MCF 10A (cell line): ENCODE measurements at regions not wholly inside any gene's neighbourhood (a gene's known extent, or its start where the extent isn't known, plus 50 kb on each side); places are given as distances from the start of the nearest gene placed in this dataset.

Experiments used
- BruUV-seq: library from RNA; stranded (reverse); fragments of 400-500 nt; replicated peaks from 2 replicates; lab custom pipeline; 2021; lab: Mats Ljungman, UMichigan
- CTCF ChIA-PET: fragments of 300-600 bp; sonication (Branson Sonifier 250); formaldehyde crosslinking; extraction: SDS; loops from one replicate; lab custom pipeline; 2021; ENCODE audit warnings: antibody characterized with exemption, inconsistent platforms; lab: Yijun Ruan, JAX
- POLR2A ChIA-PET: fragments of 300-600, 350-650 bp; sonication (Branson Sonifier 250); formaldehyde crosslinking; extraction: SDS; loops from one replicate; lab custom pipeline; 2020; ENCODE audit warnings: antibody characterized with exemption, inconsistent platforms; lab: Yijun Ruan, JAX
- DNase-seq: peaks from one replicate; pipeline ENCODE4 v3.0.0-alpha.2; 2018; ENCODE audit not compliant: unreplicated experiment
- H3K27ac Mint-ChIP-seq: one replicate; pipeline ENCODE4 v1.8.0; 2022; ENCODE audit warnings: mild to moderate bottlenecking, low read depth, mixed read lengths; ENCODE audit not compliant: unreplicated experiment
- H3K27me3 Mint-ChIP-seq: one replicate; pipeline ENCODE4 v1.8.0; 2022; ENCODE audit warnings: mixed read lengths; ENCODE audit not compliant: insufficient read depth, unreplicated experiment
- H3K36me3 Mint-ChIP-seq: one replicate; pipeline ENCODE4 v1.8.0; 2022; ENCODE audit warnings: mild to moderate bottlenecking, moderate library complexity, mixed read lengths; ENCODE audit not compliant: insufficient read depth, unreplicated experiment
- H3K4me1 Mint-ChIP-seq: one replicate; pipeline ENCODE4 v1.8.0; 2022; ENCODE audit warnings: mixed read lengths; ENCODE audit not compliant: insufficient read depth, unreplicated experiment
- H3K4me3 Mint-ChIP-seq: one replicate; pipeline ENCODE4 v1.8.0; 2022; ENCODE audit warnings: mild to moderate bottlenecking, moderate library complexity, mixed read lengths; ENCODE audit not compliant: unreplicated experiment
- H3K9me3 Mint-ChIP-seq: one replicate; pipeline ENCODE4 v1.8.0; 2022; ENCODE audit warnings: mixed read lengths; ENCODE audit not compliant: unreplicated experiment
- intact Hi-C: fragments of 100-400 bp; cut with micrococcal nuclease; formaldehyde crosslinking; loops from 2 replicates; pipeline ENCODE4 v1.14.1; 2022
- TF ChIP-seq, protein P1 (sequence below): fragments of 200-600 bp; IDR thresholded peaks from one replicate; pipeline ENCODE4 v1.8.0; 2022; ENCODE audit warnings: antibody characterized with exemption, mild to moderate bottlenecking; ENCODE audit not compliant: unreplicated experiment

DNA sequence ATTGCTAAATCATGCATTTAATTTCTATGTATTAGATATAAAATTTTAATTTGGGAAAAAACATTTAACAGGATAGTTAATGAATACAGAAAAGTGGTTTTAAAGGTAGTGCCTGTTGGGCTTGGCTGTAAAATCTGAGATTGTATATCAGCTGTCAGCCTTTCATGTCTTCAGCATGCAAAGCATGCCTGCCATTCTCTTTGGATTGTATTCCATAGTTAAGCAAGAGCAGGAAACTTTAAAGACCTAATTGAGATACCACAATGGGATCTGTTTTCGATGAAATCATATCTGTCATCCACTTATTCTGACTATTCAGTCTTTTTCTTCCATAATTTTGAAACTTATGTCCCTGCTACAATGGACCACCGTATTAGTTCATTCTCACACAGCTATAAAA, 451.0 kb upstream of the DDI1 start:
- ChIA-PET CTCF (no interaction called here), POLR2A (no interaction called here)
- no TSS peak for BruUV-seq
- no peak for DNase-seq
- Mint-ChIP-seq H3K27ac (no peak overlapping the region), H3K9me3 (no peaks in the 10 kb centered on the region), H3K36me3 (no peaks in the 10 kb centered on the region), H3K4me1 (peaks cover 5% of the 10 kb centered on the region), H3K4me3 (no peak overlapping the region), H3K27me3 (no peaks in the 10 kb centered on the region)
- TF ChIP-seq, protein P1, sequence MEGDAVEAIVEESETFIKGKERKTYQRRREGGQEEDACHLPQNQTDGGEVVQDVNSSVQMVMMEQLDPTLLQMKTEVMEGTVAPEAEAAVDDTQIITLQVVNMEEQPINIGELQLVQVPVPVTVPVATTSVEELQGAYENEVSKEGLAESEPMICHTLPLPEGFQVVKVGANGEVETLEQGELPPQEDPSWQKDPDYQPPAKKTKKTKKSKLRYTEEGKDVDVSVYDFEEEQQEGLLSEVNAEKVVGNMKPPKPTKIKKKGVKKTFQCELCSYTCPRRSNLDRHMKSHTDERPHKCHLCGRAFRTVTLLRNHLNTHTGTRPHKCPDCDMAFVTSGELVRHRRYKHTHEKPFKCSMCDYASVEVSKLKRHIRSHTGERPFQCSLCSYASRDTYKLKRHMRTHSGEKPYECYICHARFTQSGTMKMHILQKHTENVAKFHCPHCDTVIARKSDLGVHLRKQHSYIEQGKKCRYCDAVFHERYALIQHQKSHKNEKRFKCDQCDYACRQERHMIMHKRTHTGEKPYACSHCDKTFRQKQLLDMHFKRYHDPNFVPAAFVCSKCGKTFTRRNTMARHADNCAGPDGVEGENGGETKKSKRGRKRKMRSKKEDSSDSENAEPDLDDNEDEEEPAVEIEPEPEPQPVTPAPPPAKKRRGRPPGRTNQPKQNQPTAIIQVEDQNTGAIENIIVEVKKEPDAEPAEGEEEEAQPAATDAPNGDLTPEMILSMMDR, result no peak
- intact Hi-C loops, result no loop called here

DNA sequence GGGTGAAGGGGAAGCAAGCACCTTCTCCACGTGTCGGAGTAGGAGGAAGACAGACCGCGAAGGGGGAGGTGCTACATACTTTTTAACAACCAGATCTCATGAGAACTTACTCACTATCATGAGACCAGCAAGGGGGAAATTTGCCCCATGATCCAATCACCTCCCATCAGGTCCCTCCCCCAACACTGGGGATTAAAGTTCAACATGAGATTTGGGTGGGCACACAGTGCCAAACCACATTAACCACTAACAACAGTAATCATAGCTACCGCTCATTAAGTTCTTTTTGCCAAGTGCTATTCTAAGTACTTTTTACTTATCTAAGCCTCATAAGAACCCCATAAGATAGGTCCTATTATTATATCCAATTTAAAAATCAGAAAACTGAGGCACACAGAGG, 450.5 kb upstream of the DDI1 start:
- Mint-ChIP-seq H3K27me3 (no peaks in the 10 kb centered on the region), H3K9me3 (no peaks in the 10 kb centered on the region), H3K27ac (no peak overlapping the region), H3K4me1 (peaks cover 5% of the 10 kb centered on the region), H3K4me3 (no peak overlapping the region), H3K36me3 (no peaks in the 10 kb centered on the region)
- no peak for DNase-seq
- POLR2A ChIA-PET, result no interaction called here
- no TSS peak for BruUV-seq
- intact Hi-C loops, result no loop called here
- TF ChIP-seq, protein P1, result no peak
- CTCF ChIA-PET, result no interaction called here

DNA sequence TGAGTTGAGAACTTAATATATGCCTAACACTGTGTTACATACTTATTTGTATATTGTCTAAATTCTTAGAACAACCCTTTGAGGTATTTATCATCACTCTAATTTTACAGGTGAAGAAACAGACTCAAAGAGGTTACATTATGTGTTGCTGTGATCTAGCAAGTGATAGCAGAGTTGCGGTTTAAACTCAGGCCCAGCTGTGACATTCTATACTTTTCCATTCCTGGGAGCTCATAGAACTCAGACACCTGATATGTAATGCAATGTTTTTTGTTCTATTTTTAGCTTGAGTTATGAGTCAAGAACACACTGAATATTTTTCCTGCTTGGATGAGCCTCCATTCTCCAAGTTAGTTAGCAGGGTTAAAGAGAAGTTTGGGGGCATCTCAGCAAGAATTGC, 449.7 kb upstream of the DDI1 start:
- no peak for DNase-seq
- no peaks in the 10 kb centered on the region for H3K27me3 Mint-ChIP-seq
- no peaks in the 10 kb centered on the region for H3K9me3 Mint-ChIP-seq
- peaks cover 5% of the 10 kb centered on the region for H3K4me1 Mint-ChIP-seq
- no peaks in the 10 kb centered on the region for H3K36me3 Mint-ChIP-seq
- no peak overlapping the region for H3K4me3 Mint-ChIP-seq
- intact Hi-C loops, result no loop called here
- TF ChIP-seq, protein P1, result no peak
- no TSS peak for BruUV-seq
- H3K27ac Mint-ChIP-seq, result no peak overlapping the region
- ChIA-PET POLR2A (no interaction called here), CTCF (no interaction called here)

DNA sequence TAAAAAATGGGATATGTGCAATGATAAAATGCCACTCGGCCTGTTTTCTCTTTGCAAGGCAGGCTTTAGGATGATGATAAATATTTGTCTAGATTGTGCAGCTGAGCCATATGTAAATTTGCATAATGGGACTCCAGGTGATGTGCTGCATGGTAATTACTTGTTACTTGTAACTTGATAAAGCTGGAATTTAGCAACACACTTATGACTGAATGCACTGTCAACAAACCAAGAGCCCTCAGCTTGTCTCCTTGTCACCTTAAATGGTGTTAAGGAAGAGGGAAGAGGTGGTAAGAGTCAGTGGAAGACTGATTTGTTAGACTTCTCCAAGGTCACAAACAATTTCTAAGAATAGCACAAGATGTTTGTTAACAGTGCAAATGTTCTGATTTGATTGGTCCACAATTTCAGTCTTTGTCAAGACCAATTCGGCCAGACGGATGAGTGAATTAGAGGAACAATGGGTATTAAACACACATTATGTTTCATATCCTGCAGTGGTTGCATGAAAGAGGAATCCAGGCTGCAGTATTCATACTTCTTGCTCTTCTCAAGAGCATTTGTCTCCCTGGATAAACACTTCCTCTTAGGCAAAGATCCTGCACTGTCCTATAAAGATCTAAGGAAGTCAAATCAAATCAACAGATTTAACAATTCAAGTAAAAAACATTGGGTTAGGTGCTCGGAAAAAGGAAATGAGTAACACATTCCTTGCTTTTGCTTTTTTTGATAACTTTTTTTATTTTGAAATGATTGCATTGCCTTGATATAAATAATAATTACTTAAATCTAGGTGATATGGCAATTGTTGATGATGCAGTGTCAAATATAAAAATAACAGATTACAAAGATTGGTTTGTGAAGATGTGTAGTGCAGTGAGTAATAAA, 448.3 kb upstream of the DDI1 start:
- intact Hi-C loops, result no loop called here
- no TSS peak for BruUV-seq
- H3K27ac Mint-ChIP-seq, result no peak overlapping the region
- H3K4me1 Mint-ChIP-seq, result no peaks in the 10 kb centered on the region
- H3K27me3 Mint-ChIP-seq, result no peaks in the 10 kb centered on the region
- TF ChIP-seq, protein P1, result no peak
- no peaks in the 10 kb centered on the region for H3K9me3 Mint-ChIP-seq
- no peak for DNase-seq
- H3K36me3 Mint-ChIP-seq, result no peaks in the 10 kb centered on the region
- ChIA-PET POLR2A (no interaction called here), CTCF (no interaction called here)
- no peak overlapping the region for H3K4me3 Mint-ChIP-seq
